Prostate gland (tissue), 2 donors: ENCODE measurements at regions not wholly inside any gene's neighbourhood (a gene's known extent, or its start where the extent isn't known, plus 50 kb on each side); places are given as distances from the start of the nearest gene placed in this dataset.
"Not testable (repeated sequence)": the region's sequence is repeated elsewhere in the genome, so short reads cannot be mapped to it uniquely, and the experiment has no call there.

Source experiments
- CTCF ChIP-seq, 4 experiments: fragments of 200-600 bp in 2 of 4; fragments of 450-650 bp in 2 of 4; sonication (generic) in 2 of 4; IDR thresholded peaks; 1 replicate in 3 of 4; 2 replicates in 1 of 4; pipeline ENCODE4 v1.5.1; 2016 to 2019; ENCODE audit warnings: antibody characterized with exemption in 4 of 4, mild to moderate bottlenecking in 2 of 4, moderate library complexity in 2 of 4
- POLR2A ChIP-seq: fragments of 450-650 bp; IDR thresholded peaks from one replicate; pipeline ENCODE4 v1.6.1; 2016; ENCODE audit warnings: antibody characterized with exemption, mild to moderate bottlenecking
- POLR2AphosphoS5 ChIP-seq: sonication (generic); formaldehyde crosslinking; IDR thresholded peaks from one replicate; pipeline ENCODE4 v1.6.1; 2017; ENCODE audit warnings: antibody characterized with exemption

- TF ChIP-seq CTCF (IDR thresholded peaks at IDR 0.05); POLR2A; POLR2AphosphoS5: not testable (repeated sequence)
Observed at GRCh38 chrX:947262-947661, 265.2 kb downstream of the CRLF2 start.
